GM12872 (cell line): ENCODE measurements at regions not wholly inside any gene's neighbourhood (a gene's known extent, or its start where the extent isn't known, plus 50 kb on each side); places are given as distances from the start of the nearest gene placed in this dataset.

ENCODE experiments used
- CTCF ChIP-seq: IDR thresholded peaks from 3 replicates; pipeline ENCODE4 v1.5.1; 2011; ENCODE audit warnings: low read depth, mild to moderate bottlenecking, low read length, moderate library complexity; ENCODE audit not compliant: insufficient read depth

GRCh38 chr16:51409001-51409675, 258.1 kb upstream of the SALL1 start:
- TF ChIP-seq CTCF = no peak

- no peak for TF ChIP-seq CTCF
Measured at GRCh38 chr16:51408357-51408756, 257.3 kb upstream of the SALL1 start.

- no peak for TF ChIP-seq CTCF
Measured at GRCh38 chr16:51407921-51408320, 256.9 kb upstream of the SALL1 start.

- no peak for TF ChIP-seq CTCF
Measured at GRCh38 chr16:51407199-51407598, 256.1 kb upstream of the SALL1 start.

- TF ChIP-seq CTCF = no peak
Measured at GRCh38 chr16:51405361-51405760, 254.3 kb upstream of the SALL1 start.

GRCh38 chr16:51404386-51404785, 253.3 kb upstream of the SALL1 start:
- TF ChIP-seq CTCF = no peak

GRCh38 chr16:51402785-51403184, 251.7 kb upstream of the SALL1 start:
- no peak for TF ChIP-seq CTCF

GRCh38 chr16:51402298-51402697, 251.2 kb upstream of the SALL1 start:
- no peak for TF ChIP-seq CTCF
